KMS-11 (cell line): ENCODE measurements at regions not wholly inside any gene's neighbourhood (a gene's known extent, or its start where the extent isn't known, plus 50 kb on each side); places are given as distances from the start of the nearest gene placed in this dataset.

Source experiments
- H2AFZ ChIP-seq: fragments of 200-600 bp; sonication (generic); 2 replicates; pipeline ENCODE4 v1.6.1; 2016; ENCODE audit warnings: antibody characterized with exemption, mixed run types, low read depth
- H3K27ac ChIP-seq: fragments of 200-600 bp; sonication (generic); 2 replicates; pipeline ENCODE4 v1.6.1; 2016; ENCODE audit warnings: mild to moderate bottlenecking, mixed run types
- H3K27me3 ChIP-seq: fragments of 200-600 bp; sonication (generic); 2 replicates; pipeline ENCODE4 v1.6.1; 2017; ENCODE audit warnings: mild to moderate bottlenecking, low read depth, mixed run types, moderate library complexity; ENCODE audit not compliant: insufficient read depth
- H3K36me3 ChIP-seq: fragments of 200-600 bp; sonication (generic); 2 replicates; pipeline ENCODE4 v1.6.1; 2017; ENCODE audit warnings: mild to moderate bottlenecking, mixed run types; ENCODE audit not compliant: insufficient read depth
- H3K4me1 ChIP-seq: fragments of 200-600 bp; sonication (generic); 2 replicates; pipeline ENCODE4 v1.6.1; 2016; ENCODE audit warnings: mild to moderate bottlenecking, low read depth, mixed run types; ENCODE audit not compliant: poor library complexity, severe bottlenecking
- H3K4me2 ChIP-seq: fragments of 200-600 bp; sonication (generic); 2 replicates; pipeline ENCODE4 v1.7.0; 2016; ENCODE audit warnings: mild to moderate bottlenecking, mixed run types
- H3K4me3 ChIP-seq: fragments of 200-600 bp; sonication (generic); IDR thresholded peaks from 2 replicates; pipeline ENCODE4 v1.6.1; 2017; ENCODE audit warnings: low read depth, low read length, mixed read lengths; ENCODE audit not compliant: insufficient read depth
- H3K79me2 ChIP-seq: fragments of 200-600 bp; sonication (generic); 2 replicates; pipeline ENCODE4 v1.6.1; 2016; ENCODE audit warnings: low read depth, mixed run types; ENCODE audit not compliant: insufficient read depth
- H3K9ac ChIP-seq: fragments of 200-600 bp; sonication (generic); 2 replicates; pipeline ENCODE4 v1.6.1; 2016; ENCODE audit warnings: mild to moderate bottlenecking, mixed run types
- H4K20me1 ChIP-seq: fragments of 200-600 bp; sonication (generic); 2 replicates; pipeline ENCODE4 v1.6.1; 2016; ENCODE audit warnings: mild to moderate bottlenecking, mixed run types; ENCODE audit not compliant: insufficient read depth
- TF ChIP-seq, protein P1 (sequence below): fragments of 200-600 bp; sonication (generic); conservative IDR thresholded peaks from 2 replicates; pipeline ENCODE4 v1.6.1; 2017; ENCODE audit warnings: low read depth, mild to moderate bottlenecking, antibody characterized with exemption, low read length, moderate library complexity, mixed read lengths

DNA sequence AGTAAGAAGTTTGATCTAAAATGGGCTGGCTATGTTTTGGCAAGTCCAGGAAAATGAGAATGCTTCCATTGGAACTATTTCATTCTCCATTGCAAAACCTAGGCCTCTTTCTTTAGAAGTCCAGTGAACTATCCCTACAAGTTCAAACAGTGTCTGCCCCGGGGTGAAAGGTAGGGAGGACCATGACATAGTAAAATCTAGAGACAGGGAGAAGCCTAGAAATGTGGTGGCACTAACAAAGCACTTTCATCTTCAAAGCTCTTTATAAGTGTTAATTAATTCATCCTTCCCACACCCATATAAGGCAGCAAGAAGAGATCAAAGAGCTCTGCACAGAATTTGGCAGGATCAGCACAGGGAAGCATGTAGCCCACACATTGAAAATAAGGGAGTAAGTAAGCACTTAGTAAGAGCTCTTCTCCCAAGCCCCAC, 214.5 kb downstream of the IRS1 start:
- H3K9ac ChIP-seq = no peak overlapping the region
- no peaks in the 10 kb centered on the region for H3K4me1 ChIP-seq
- H3K4me3 ChIP-seq = no peak overlapping the region
- no peaks in the 10 kb centered on the region for H3K36me3 ChIP-seq
- no peaks in the 10 kb centered on the region for H3K79me2 ChIP-seq
- no peak overlapping the region for H3K4me2 ChIP-seq
- H2AFZ ChIP-seq = no peak overlapping the region
- TF ChIP-seq, protein P1, sequence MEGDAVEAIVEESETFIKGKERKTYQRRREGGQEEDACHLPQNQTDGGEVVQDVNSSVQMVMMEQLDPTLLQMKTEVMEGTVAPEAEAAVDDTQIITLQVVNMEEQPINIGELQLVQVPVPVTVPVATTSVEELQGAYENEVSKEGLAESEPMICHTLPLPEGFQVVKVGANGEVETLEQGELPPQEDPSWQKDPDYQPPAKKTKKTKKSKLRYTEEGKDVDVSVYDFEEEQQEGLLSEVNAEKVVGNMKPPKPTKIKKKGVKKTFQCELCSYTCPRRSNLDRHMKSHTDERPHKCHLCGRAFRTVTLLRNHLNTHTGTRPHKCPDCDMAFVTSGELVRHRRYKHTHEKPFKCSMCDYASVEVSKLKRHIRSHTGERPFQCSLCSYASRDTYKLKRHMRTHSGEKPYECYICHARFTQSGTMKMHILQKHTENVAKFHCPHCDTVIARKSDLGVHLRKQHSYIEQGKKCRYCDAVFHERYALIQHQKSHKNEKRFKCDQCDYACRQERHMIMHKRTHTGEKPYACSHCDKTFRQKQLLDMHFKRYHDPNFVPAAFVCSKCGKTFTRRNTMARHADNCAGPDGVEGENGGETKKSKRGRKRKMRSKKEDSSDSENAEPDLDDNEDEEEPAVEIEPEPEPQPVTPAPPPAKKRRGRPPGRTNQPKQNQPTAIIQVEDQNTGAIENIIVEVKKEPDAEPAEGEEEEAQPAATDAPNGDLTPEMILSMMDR = no peak
- H4K20me1 ChIP-seq = no peaks in the 10 kb centered on the region; the same call in 1 of the 2 replicates
- H3K27me3 ChIP-seq = no peaks in the 10 kb centered on the region
- no peak overlapping the region for H3K27ac ChIP-seq

DNA sequence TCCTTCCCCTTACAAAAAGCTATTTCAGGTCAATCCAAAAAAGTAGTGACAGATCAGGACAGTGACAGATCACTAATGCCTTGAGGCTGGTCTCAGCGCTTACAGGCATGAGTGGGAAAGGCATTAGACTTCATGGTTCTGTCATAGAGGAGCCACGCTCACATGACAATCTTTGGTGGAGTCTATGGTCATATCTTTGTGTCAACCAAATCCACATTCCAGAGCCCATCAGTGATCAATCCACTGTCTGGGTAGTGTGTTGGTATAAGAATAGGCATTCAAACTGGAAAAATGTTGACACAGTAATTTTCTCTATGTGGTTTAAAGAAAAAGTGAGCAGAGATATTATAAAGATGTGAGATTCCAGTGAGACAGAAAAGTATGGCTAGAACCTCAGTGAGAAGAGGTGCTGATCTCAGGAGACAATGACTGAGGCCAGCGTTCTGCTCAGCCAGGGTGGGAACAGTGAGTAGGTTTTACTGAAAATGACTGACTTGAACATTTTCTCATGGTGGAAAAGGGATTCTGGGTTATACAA, 215.0 kb downstream of the IRS1 start:
- Histone ChIP-seq H3K27me3 (no peaks in the 10 kb centered on the region), H3K4me2 (no peak overlapping the region), H3K27ac (no peak overlapping the region), H3K4me3 (no peak overlapping the region), H4K20me1 (no peaks in the 10 kb centered on the region; the same call in 1 of the 2 replicates), H2AFZ (no peak overlapping the region), H3K4me1 (no peaks in the 10 kb centered on the region), H3K79me2 (no peaks in the 10 kb centered on the region), H3K36me3 (no peaks in the 10 kb centered on the region), H3K9ac (no peak overlapping the region)
- TF ChIP-seq, protein P1 = no peak

DNA sequence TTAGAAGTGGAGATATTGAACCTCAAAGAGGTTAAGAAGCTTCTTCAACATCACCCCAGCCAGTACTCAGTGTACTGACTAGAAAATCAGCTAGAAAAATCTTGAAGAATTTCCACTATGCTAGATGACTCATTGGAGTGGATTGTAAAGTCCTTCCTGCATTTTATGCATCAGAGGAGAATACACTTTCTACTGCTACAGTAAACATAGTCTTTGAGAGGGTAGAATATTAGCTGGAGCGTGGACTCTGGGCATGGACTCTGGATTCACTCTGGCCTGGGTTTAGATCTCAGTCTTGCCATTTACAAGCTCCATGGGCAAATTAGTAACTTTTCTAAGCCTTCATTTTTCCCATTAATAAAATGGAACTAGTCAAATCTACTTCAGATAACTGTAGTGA, 215.9 kb downstream of the IRS1 start:
- no peaks in the 10 kb centered on the region for H3K79me2 ChIP-seq
- H3K36me3 ChIP-seq = no peaks in the 10 kb centered on the region
- H2AFZ ChIP-seq = no peak overlapping the region
- no peaks in the 10 kb centered on the region for H3K27me3 ChIP-seq
- TF ChIP-seq, protein P1 = no peak
- H3K4me1 ChIP-seq = no peaks in the 10 kb centered on the region
- H3K4me2 ChIP-seq = no peak overlapping the region
- no peaks in the 10 kb centered on the region; the same call in 1 of the 2 replicates for H4K20me1 ChIP-seq
- no peak overlapping the region for H3K9ac ChIP-seq
- H3K27ac ChIP-seq = no peak overlapping the region
- H3K4me3 ChIP-seq = no peak overlapping the region

DNA sequence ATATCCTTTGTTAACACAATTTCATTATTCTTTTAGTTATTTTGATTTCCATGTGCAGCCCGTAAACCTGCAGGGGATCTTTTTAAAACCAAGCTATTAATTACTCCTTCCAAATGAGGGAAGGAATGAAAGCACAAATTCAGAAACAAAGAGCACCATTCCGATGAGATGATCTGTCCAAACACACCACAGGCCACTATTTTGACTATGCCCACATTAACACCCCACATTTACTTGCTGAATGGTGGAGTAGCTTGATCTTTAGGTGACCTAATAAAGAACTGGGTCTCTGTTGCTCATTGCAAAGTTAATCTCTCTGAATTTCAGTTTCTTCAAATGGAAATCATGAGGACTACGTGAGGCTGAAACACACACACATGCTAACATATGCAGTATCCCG, 218.0 kb downstream of the IRS1 start:
- H3K27me3 ChIP-seq = no peaks in the 10 kb centered on the region
- H3K27ac ChIP-seq = no peak overlapping the region
- H3K36me3 ChIP-seq = no peaks in the 10 kb centered on the region
- TF ChIP-seq, protein P1 = no peak
- H3K4me1 ChIP-seq = no peaks in the 10 kb centered on the region
- H3K4me2 ChIP-seq = no peak overlapping the region
- H3K9ac ChIP-seq = no peak overlapping the region
- no peak overlapping the region for H2AFZ ChIP-seq
- no peak overlapping the region for H3K4me3 ChIP-seq
- H3K79me2 ChIP-seq = no peaks in the 10 kb centered on the region
- H4K20me1 ChIP-seq = no peaks in the 10 kb centered on the region
